ENCODE measurements at regions not wholly inside any gene's neighbourhood (a gene's known extent, or its start where the extent isn't known, plus 50 kb on each side); places are given as distances from the start of the nearest gene placed in this dataset.

GRCh38 chr18:30455741-30456140 is 586.8 kb downstream of the DSC3 start:
- TF ChIP-seq CTCF (IDR thresholded peaks at IDR 0.05; ENCODE audit: control extremely low read depth in 1 of 3, insufficient read depth in 1 of 3, low read depth in 1 of 3, low read length in 3 of 3) (no peak), GABPA (IDR thresholded peaks at IDR 0.05; ENCODE audit: borderline replicate concordance, insufficient read depth, low read length) (no peak), GTF2F1 (IDR thresholded peaks at IDR 0.05; ENCODE audit: borderline replicate concordance, low read depth, low read length) (no peak), SRF (IDR thresholded peaks at IDR 0.05; ENCODE audit: low read depth, low read length) (no peak), RNF2 (IDR thresholded peaks at IDR 0.05; ENCODE audit: borderline replicate concordance, low read depth, low read length, missing control alignments, poor library complexity, severe bottlenecking) (no peak), NRF1 (IDR thresholded peaks at IDR 0.05; ENCODE audit: low read depth, low read length) (no peak), FOSL1 (IDR thresholded peaks at IDR 0.05; ENCODE audit: insufficient read depth, low read depth, low read length) (no peak), KDM5A (IDR thresholded peaks at IDR 0.05; ENCODE audit: low read length) (no peak)
